ENCODE measurements at regions not wholly inside any gene's neighbourhood (a gene's known extent, or its start where the extent isn't known, plus 50 kb on each side); places are given as distances from the start of the nearest gene placed in this dataset.

DNA sequence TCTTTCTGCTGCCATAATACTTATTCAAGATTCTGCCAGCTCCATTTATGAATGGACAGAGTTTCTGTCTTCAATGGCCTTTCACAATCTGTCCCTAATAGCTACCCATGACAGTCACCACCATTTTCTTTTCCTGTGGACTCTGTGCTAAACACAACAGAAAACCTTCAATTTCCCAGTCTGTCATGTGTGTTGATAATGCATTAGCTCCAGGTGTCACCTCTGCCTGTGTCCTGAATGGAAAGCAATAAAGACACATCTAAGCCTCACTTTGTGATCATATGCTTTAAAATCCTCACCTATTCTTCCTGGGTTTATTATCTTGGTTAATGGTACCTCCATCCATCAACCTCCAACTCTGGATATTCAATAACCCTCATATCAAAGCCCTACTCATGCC lies 772.2 kb downstream of the DCDC2C start:
- Histone ChIP-seq H2AFZ (ENCODE audit: low read depth, low read length) (no peak overlapping the region), H3K4me2 (ENCODE audit: insufficient read depth, low read length) (no peak overlapping the region), H3K9me3 (ENCODE audit: insufficient read depth, low read length, severe bottlenecking) (peaks cover 2% of the 10 kb centered on the region), H3K4me1 (ENCODE audit: insufficient read depth, low read length) (no peaks in the 10 kb centered on the region), H3K9ac (ENCODE audit: low read depth, low read length) (no peak overlapping the region), H3K36me3 (ENCODE audit: insufficient read depth, low read length) (no peaks in the 10 kb centered on the region), H4K20me1 (ENCODE audit: insufficient read depth, low read length) (no peaks in the 10 kb centered on the region), H3K27me3 (ENCODE audit: insufficient read depth, low read length, poor library complexity) (no peaks in the 10 kb centered on the region), H3K27ac (ENCODE audit: low read length) (no peak overlapping the region), H3K79me2 (ENCODE audit: insufficient read depth, low read length) (no peaks in the 10 kb centered on the region), H3K4me3 (ENCODE audit: low read depth in 1 of 2, low read length in 2 of 2) (no peak overlapping the region)
- TF ChIP-seq EZH2 (IDR thresholded peaks at IDR 0.05; ENCODE audit: borderline replicate concordance, low read depth, low read length, severe bottlenecking), result no peak
- TF ChIP-seq, protein P1, sequence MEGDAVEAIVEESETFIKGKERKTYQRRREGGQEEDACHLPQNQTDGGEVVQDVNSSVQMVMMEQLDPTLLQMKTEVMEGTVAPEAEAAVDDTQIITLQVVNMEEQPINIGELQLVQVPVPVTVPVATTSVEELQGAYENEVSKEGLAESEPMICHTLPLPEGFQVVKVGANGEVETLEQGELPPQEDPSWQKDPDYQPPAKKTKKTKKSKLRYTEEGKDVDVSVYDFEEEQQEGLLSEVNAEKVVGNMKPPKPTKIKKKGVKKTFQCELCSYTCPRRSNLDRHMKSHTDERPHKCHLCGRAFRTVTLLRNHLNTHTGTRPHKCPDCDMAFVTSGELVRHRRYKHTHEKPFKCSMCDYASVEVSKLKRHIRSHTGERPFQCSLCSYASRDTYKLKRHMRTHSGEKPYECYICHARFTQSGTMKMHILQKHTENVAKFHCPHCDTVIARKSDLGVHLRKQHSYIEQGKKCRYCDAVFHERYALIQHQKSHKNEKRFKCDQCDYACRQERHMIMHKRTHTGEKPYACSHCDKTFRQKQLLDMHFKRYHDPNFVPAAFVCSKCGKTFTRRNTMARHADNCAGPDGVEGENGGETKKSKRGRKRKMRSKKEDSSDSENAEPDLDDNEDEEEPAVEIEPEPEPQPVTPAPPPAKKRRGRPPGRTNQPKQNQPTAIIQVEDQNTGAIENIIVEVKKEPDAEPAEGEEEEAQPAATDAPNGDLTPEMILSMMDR (IDR thresholded peaks at IDR 0.05; ENCODE audit: borderline replicate concordance, extremely low read depth, low read length, poor library complexity, severe bottlenecking), result no peak
- ATAC-seq (ENCODE audit: insufficient read depth, low read depth), result no peak
- DNase-seq, result no peak

DNA sequence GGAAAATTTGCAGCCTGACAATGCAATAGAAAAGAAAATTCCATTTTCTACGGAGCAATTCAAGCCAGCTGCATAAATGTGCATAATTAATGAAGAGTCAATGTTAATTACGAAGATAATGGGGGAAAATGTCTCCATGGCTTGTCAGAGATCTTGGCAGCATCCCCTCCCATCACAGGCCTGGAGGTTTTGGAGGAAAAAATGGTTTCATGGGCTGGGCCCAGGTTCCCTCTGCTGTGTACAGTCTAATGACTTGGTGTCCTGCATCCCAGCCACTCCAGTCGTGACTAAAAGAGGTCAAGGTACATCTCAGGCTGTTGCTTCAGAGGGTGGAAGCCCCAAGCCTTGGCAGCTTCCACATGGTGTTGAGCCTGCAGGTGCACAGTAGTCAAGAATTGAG lies 779.7 kb downstream of the DCDC2C start:
- Histone ChIP-seq H3K4me3 (ENCODE audit: low read depth in 1 of 2, low read length in 2 of 2) (no peak overlapping the region), H3K27ac (ENCODE audit: low read length) (no peak overlapping the region), H3K4me2 (ENCODE audit: insufficient read depth, low read length) (no peak overlapping the region), H3K79me2 (ENCODE audit: insufficient read depth, low read length) (no peaks in the 10 kb centered on the region), H4K20me1 (ENCODE audit: insufficient read depth, low read length) (no peaks in the 10 kb centered on the region), H3K9me3 (ENCODE audit: insufficient read depth, low read length, severe bottlenecking) (peaks cover 9% of the 10 kb centered on the region), H2AFZ (ENCODE audit: low read depth, low read length) (no peak overlapping the region), H3K9ac (ENCODE audit: low read depth, low read length) (no peak overlapping the region), H3K27me3 (ENCODE audit: insufficient read depth, low read length, poor library complexity) (no peaks in the 10 kb centered on the region), H3K36me3 (ENCODE audit: insufficient read depth, low read length) (no peaks in the 10 kb centered on the region), H3K4me1 (ENCODE audit: insufficient read depth, low read length) (no peaks in the 10 kb centered on the region)
- DNase-seq, result no peak
- no peak for TF ChIP-seq EZH2 (IDR thresholded peaks at IDR 0.05; ENCODE audit: borderline replicate concordance, low read depth, low read length, severe bottlenecking)
- TF ChIP-seq, protein P1 (IDR thresholded peaks at IDR 0.05; ENCODE audit: borderline replicate concordance, extremely low read depth, low read length, poor library complexity, severe bottlenecking), result no peak
- ATAC-seq (ENCODE audit: insufficient read depth, low read depth), result no peak

DNA sequence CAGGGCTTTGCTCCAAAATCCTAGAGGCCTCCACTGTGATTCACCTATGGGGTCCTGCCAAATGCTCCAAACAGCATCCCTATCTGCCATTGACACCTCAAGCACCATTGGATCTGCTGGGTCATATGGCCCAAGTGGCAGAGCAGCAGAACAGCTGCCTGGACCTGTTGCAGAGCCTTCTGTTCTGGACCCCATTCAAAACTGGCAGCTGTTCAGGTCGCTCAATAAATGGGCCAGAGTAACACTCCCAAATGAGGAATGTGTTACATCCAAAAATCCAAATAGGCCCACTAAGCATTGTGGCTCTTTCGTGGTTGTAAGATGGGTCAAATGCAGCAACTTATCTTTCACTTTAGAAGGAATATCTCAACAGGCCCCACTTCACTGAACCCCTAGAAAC lies 783.6 kb downstream of the DCDC2C start:
- no peaks in the 10 kb centered on the region for H3K36me3 ChIP-seq (ENCODE audit: insufficient read depth, low read length)
- peaks cover 9% of the 10 kb centered on the region for H3K9me3 ChIP-seq (ENCODE audit: insufficient read depth, low read length, severe bottlenecking)
- H3K27ac ChIP-seq (ENCODE audit: low read length), result no peak overlapping the region
- no peak overlapping the region for H3K4me3 ChIP-seq (ENCODE audit: low read depth in 1 of 2, low read length in 2 of 2)
- no peak overlapping the region for H3K9ac ChIP-seq (ENCODE audit: low read depth, low read length)
- TF ChIP-seq EZH2 (IDR thresholded peaks at IDR 0.05; ENCODE audit: borderline replicate concordance, low read depth, low read length, severe bottlenecking), result no peak
- TF ChIP-seq, protein P1 (IDR thresholded peaks at IDR 0.05; ENCODE audit: borderline replicate concordance, extremely low read depth, low read length, poor library complexity, severe bottlenecking), result no peak
- H3K79me2 ChIP-seq (ENCODE audit: insufficient read depth, low read length), result no peaks in the 10 kb centered on the region
- no peaks in the 10 kb centered on the region for H4K20me1 ChIP-seq (ENCODE audit: insufficient read depth, low read length)
- H3K27me3 ChIP-seq (ENCODE audit: insufficient read depth, low read length, poor library complexity), result no peaks in the 10 kb centered on the region
- no peak for DNase-seq
- no peaks in the 10 kb centered on the region for H3K4me1 ChIP-seq (ENCODE audit: insufficient read depth, low read length)
- no peak overlapping the region for H3K4me2 ChIP-seq (ENCODE audit: insufficient read depth, low read length)
- no peak for ATAC-seq (ENCODE audit: insufficient read depth, low read depth)
- H2AFZ ChIP-seq (ENCODE audit: low read depth, low read length), result no peak overlapping the region

All from DND-41 (cell line).